Mucosa of descending colon (tissue), 3 donors: ENCODE measurements at regions not wholly inside any gene's neighbourhood (a gene's known extent, or its start where the extent isn't known, plus 50 kb on each side); places are given as distances from the start of the nearest gene placed in this dataset.

Experiments used
- ATAC-seq: fragments of 200-7000 bp; cut with Tn5 transposase; one replicate; pipeline ENCODE4 v1.9.1; 2020; ENCODE audit warnings: mild to moderate bottlenecking, moderate library complexity
- DNase-seq, 3 donors: peaks; one replicate each; pipeline ENCODE4 v3.0.0-alpha.2; 2020
- H3K36me3 ChIP-seq: fragments of 200-600 bp; one replicate; pipeline ENCODE4 v1.8.0; 2021; ENCODE audit warnings: low read depth, mild to moderate bottlenecking
- H3K4me1 ChIP-seq: fragments of 200-600 bp; one replicate; pipeline ENCODE4 v1.8.0; 2021; ENCODE audit warnings: low read depth, mild to moderate bottlenecking
- H3K4me3 ChIP-seq: fragments of 200-600 bp; one replicate; pipeline ENCODE4 v1.8.0; 2021; ENCODE audit warnings: mild to moderate bottlenecking
- H3K9me3 ChIP-seq: fragments of 200-600 bp; one replicate; pipeline ENCODE4 v1.8.0; 2021; ENCODE audit warnings: mild to moderate bottlenecking
- intact Hi-C, 2 donors: fragments of 100-400 bp; cut with DNase I in 1 of 2; cut with micrococcal nuclease in 1 of 2; formaldehyde crosslinking; loops; one replicate each; pipeline versions ENCODE4 v1.11.0 to v1.11.1; 2022; cut with DNase I, micrococcal nuclease
- TF ChIP-seq, protein P1 (sequence below): fragments of 200-600 bp; IDR thresholded peaks from one replicate; pipeline ENCODE4 v1.8.0; 2022; ENCODE audit warnings: antibody characterized with exemption, mild to moderate bottlenecking
- donor health status: DM: no; HTN: no; CAD: no; lungs with moderate emphysema.
- donor health status: DM: no; HTN: no; CAD: no.
- donor health status: DM: no; HTN: yes; CAD: no.

DNA sequence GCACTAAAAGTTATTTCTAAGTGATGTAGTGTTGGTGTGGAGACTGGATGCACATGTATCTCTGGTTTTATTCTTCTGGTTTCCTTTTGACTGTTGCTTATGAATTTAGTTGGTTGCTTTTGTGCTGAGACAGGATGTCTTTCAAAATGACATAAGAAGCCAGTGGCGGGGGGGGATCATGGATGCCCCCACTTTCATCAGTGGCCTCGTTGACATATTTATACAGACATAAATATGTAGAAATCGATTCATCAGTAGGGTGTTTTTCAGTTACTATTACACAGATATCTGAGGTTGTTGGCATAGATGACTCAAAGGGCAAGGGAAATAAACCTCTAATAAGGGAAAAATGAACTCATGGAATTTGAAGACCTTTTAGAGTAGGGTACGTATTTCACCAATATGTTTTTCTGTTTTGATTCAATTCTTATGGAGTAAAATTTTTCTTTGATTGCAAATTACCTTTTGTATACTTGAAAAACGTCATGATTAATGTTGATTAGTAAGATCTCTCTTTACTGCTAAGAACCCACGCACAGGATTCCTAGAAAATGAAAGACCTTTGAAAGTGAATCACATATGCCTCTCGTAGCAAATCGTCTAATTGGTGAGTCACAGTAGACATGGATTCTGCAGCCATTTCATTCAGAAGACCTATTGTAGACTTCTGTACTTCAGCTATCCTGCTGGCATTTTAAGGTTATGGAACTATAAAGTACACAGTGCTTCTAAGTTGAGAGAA is 97.4 kb upstream of the RBMS3 start:
- no peak for ATAC-seq
- Histone ChIP-seq H3K4me3 (no peak overlapping the region), H3K36me3 (no peaks in the 10 kb centered on the region), H3K4me1 (no peaks in the 10 kb centered on the region), H3K9me3 (no peaks in the 10 kb centered on the region)
- DNase-seq = no peak
- intact Hi-C loops = no loop called here
- TF ChIP-seq, protein P1, sequence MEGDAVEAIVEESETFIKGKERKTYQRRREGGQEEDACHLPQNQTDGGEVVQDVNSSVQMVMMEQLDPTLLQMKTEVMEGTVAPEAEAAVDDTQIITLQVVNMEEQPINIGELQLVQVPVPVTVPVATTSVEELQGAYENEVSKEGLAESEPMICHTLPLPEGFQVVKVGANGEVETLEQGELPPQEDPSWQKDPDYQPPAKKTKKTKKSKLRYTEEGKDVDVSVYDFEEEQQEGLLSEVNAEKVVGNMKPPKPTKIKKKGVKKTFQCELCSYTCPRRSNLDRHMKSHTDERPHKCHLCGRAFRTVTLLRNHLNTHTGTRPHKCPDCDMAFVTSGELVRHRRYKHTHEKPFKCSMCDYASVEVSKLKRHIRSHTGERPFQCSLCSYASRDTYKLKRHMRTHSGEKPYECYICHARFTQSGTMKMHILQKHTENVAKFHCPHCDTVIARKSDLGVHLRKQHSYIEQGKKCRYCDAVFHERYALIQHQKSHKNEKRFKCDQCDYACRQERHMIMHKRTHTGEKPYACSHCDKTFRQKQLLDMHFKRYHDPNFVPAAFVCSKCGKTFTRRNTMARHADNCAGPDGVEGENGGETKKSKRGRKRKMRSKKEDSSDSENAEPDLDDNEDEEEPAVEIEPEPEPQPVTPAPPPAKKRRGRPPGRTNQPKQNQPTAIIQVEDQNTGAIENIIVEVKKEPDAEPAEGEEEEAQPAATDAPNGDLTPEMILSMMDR = no peak

DNA sequence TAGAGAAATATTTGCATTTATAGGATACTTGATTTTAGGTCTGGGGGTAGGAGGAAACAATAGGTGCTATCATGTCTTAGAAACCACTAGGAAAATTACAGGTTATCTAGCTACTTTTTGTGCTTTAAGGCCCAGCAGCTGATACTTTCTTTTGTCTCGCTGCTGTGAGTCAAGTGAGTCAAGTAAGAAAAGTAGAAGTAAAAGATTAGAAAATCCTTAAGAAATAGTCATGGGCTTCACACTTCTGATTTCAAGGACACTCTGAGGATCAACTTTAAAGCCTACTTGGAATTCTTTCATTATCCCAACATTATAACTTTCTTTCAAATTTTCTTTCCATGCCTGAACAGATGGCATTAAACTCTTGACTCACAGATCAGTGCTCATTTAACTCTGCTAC is 95.2 kb upstream of the RBMS3 start:
- Histone ChIP-seq H3K4me3 (no peak overlapping the region), H3K4me1 (no peaks in the 10 kb centered on the region), H3K36me3 (no peaks in the 10 kb centered on the region), H3K9me3 (no peaks in the 10 kb centered on the region)
- intact Hi-C loops = no loop called here
- TF ChIP-seq, protein P1 = no peak
- ATAC-seq (no peak), DNase-seq (no peak)

DNA sequence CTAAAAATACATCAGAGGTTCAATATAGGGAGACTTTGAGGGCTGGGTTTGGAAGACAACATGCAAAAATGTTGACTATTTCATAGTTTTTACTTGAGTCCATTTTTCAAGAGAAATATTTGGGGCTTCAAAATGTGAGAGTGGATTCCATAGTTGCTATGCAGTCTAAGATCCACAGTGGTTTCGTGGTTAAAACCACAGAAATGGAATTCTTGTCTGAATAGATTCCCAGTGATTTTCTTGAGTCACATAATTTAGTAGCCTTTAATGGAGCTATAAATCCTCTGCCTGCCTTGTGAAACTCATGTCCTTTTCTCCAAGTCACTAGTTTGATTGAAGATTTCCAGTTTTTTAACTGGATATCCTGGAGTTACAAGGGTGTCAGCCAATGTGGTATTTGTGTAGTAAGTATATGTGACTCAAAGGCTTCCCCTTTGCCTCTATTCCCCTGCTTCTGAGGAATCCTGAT is 94.7 kb upstream of the RBMS3 start:
- H3K9me3 ChIP-seq = no peaks in the 10 kb centered on the region
- TF ChIP-seq, protein P1 = no peak
- H3K4me3 ChIP-seq = no peak overlapping the region
- no peaks in the 10 kb centered on the region for H3K4me1 ChIP-seq
- DNase-seq = no peak
- no peaks in the 10 kb centered on the region for H3K36me3 ChIP-seq
- no peak for ATAC-seq
- intact Hi-C loops = no loop called here

DNA sequence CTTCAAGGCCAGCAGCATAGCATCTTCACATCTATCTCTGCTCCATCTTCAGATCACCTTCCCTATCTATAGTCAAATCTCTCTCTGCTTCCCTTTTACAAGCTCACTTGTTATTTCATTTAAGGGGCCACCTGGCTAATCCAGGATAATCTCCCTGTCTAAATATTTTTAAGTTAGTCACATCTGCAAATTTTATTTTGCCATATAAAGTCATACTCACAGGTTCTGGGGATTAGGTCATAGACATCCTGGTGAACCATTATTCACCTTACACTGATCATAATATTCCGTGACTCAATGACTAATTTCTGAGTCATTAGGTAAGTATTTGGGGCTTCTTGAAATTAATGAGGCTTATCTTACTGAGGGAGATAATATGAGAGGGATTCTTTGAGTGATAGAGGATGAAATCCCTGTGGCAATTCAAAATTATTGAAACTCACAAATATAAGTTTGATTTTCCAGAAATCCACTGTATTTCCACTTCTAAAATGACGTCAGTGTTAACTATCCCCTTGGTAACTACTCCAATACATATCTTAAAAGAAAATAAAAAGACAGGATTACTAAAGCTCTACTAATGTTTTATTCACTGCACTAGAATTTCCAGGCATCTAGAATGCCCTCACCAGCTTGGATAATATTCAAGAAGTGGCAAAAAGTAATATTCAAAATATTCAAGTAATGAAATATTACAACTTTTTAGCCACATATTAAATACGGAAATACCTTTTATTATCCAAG is 93.7 kb upstream of the RBMS3 start:
- Histone ChIP-seq H3K4me3 (no peak overlapping the region), H3K9me3 (no peaks in the 10 kb centered on the region), H3K36me3 (no peaks in the 10 kb centered on the region), H3K4me1 (no peaks in the 10 kb centered on the region)
- intact Hi-C loops = no loop called here
- ATAC-seq = no peak
- DNase-seq = no peak
- TF ChIP-seq, protein P1 = no peak

DNA sequence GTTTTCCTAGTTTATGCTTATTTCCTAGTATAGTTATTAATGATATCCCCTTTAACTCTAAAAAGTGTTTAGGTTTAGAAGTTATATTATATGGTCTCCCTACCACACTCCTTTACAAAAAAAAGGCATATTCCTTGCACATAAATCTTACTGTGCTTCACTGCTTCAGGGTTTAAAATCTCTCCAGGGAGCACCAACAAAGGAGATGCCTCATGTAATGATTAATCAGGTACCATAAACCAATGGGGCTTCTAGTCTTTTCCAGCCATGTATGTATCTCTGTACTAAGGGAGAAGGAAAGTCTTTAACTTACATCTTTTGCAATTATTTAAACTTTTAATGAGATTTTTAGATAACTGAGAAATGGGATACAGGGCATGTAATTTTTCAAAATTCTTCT is 91.5 kb upstream of the RBMS3 start:
- intact Hi-C loops = no loop called here
- Histone ChIP-seq H3K36me3 (no peaks in the 10 kb centered on the region), H3K4me3 (no peak overlapping the region), H3K4me1 (no peaks in the 10 kb centered on the region), H3K9me3 (no peaks in the 10 kb centered on the region)
- DNase-seq (no peak), ATAC-seq (no peak)
- TF ChIP-seq, protein P1 = no peak
